ENCODE measurements at regions not wholly inside any gene's neighbourhood (a gene's known extent, or its start where the extent isn't known, plus 50 kb on each side); places are given as distances from the start of the nearest gene placed in this dataset.
A peak's percentile ranks its signal among the peaks of the same experiment; 100 is the strongest.
"Not testable (repeated sequence)": the region's sequence is repeated elsewhere in the genome, so short reads cannot be mapped to it uniquely, and the experiment has no call there.

DNA sequence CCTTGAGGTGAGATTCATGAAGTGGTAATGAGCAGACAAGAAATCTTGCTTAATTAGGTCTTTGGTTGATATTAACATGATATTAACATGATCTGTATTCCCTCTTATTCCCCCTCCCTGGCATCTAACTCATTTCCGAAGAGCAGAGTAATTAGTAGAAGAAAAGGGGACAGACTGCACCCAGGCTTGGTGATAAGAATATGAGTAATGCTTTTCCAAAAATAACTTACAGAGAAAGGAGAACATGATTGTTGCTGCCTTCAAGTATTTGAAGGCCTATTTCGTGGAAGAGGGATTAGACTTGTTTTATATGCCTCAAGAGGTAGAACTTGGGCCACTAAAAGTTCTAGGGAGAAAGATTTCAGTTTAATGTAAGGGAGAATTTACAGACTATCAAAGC lies 130.6 kb upstream of the ATP5MC3 start:
- DNase-seq = no peak

DNA sequence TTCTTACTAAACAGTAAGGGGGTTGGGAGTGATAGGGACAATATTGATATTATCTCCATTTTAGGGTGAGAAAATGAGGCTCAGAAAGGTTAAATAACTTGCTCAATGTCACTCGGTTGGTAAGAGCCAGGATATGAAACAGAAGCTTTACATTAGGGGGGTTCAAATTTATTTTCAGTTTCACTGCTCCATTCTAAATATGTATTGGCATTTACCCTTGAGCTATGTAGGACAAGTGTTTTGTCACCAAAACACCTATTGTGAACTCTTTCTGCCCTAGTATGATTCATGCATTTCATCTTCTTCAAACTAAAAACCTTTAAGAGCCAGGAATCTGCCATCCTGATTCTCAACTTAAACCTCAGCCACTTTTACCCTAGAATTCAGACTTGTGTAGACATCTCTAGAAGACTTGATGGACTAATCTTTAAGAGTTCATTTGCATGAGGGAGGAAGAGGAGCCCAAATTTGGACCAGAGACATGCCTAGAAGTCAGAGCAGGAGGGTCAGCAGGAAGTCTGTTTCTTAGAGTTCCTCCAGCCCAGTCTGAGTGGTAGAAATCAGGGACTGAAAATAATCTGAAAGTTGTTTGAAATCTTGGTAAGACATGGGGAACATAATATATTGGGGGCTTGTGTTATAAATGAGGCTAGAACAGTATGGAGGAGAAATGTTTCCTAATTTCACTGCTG lies 129.4 kb upstream of the ATP5MC3 start:
- no peak for DNase-seq

DNA sequence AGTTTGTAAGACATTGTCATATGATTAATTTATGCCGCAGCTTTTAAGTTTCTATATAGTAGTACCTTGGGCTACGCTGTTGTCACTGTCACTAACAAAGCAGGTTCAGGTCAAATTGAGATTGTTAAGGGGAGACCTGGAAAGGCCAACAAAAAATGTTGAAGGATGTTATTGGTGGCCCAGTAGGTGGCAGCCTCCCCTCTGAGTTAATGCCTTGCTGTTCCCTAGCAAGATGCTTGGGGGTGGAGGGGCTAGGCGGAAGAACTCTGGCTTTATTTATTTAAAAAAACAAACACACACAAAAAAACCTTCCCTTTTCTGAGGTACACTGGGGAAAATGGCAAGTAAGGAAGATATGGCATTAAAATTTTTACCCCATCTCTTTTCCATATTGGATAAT lies 128.3 kb upstream of the ATP5MC3 start:
- no peak for DNase-seq

DNA sequence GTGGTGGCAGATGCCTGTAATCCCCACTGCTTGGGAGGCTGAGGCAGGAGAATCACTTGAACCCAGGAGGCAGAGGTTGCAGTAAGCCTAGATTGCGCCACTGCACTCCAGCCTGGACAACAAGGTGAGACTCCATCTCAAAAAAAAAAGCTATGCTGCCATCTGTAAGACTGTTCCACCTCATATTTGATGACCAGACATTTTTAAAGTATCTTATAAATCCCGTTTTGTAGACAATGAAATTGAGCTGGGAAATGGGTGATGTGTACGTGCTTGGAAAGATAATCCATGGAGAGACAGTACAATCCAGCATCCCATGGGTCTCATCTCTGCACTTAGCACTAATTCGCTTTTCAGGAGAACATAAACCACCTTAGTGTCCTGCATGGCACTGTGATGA lies 126.5 kb upstream of the ATP5MC3 start:
- no peak for DNase-seq

DNA sequence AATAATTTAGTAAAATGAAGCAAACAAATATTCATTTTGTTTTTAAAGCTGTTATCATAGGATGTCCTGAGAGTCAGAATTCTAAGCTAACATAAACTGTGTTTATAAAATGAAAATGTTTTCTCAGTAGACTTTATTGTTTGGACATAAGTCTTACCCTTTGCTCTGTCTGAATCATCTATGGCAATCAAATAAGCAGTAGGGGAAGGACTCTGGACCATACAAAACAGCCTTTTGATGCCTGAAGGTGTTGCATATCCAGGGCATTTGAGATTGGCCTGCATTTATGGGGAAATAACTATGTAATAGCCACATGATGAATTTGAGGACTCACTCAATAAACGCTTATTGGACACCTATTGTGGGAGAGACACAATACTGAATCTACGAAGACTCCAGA lies 123.0 kb upstream of the ATP5MC3 start:
- DNase-seq = no peak

DNA sequence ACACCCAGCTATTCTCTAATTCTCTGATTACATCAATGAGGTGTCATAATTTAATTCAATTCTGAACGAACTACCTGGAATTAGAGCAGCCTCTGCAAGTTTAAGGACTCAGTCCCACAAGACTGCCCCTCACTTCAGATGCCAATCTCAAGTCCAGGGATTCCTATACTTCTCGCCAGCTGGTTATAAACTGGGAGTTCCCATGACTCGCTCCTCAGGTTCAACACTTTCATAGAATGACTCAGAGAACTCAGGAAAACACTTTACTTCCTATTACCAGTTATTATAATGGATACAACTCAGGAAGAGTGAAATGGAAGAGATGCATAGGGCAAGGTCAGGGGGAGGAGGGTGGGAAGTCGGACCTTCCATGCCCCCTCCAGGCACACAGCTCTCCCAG lies 112.3 kb upstream of the ATP5MC3 start:
- no peak for DNase-seq

DNA sequence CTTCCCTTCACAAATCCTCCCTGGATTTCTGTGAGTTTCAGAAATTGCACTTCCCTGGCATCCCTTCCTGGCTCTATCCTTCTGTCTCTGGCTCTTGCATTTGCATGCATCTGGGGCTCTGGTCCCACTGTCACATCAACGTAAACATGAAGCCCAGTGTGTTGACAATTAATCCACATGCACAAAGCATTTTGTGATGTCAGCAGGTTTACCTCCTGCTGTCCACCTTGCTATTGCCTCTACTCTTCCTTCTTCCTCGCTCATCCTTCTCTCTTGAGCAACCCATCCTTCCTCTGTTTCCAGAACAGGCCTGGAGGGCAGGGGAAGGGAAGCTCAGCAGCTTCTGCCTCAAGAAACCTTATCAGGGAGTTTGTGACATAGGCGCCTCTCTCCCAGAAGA lies 111.7 kb upstream of the ATP5MC3 start:
- no peak for DNase-seq

DNA sequence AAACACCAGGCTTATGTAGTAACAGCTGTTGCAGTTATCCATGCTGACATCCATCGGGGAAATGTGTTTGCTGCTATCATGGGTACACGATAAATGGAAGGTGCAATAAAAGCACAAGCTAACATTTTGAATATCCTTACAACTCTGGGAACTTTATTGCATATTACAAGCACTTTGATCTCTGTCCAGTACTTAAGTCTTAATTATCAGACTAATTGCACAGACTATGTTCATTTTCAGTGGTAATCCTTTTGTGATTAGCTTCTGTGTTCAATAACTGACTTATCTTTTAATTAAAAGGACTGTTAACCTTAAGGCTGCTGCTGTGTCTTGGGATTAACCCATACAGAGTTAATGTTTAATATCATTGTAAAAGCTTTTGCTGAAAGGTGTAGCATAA lies 101.4 kb upstream of the ATP5MC3 start:
- DNase-seq = no peak

DNA sequence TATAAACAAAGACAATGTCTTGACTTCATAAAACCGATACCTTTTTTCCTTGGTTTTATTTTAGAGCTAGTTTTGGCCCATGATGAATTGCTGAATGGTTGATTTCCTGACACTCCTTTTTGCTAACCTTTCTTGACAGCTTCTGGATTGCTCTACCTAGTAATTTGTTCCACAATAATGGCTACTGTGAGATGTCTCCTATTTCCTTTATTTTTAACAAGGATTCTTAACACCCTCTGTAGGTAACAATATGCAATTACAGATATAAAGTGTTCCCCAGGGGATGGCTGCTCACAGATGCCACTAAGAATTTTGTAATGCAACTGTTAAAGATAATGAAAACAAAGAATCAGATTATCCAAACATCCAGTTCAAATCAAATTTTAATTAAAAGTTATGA lies 100.8 kb upstream of the ATP5MC3 start:
- no peak for DNase-seq

DNA sequence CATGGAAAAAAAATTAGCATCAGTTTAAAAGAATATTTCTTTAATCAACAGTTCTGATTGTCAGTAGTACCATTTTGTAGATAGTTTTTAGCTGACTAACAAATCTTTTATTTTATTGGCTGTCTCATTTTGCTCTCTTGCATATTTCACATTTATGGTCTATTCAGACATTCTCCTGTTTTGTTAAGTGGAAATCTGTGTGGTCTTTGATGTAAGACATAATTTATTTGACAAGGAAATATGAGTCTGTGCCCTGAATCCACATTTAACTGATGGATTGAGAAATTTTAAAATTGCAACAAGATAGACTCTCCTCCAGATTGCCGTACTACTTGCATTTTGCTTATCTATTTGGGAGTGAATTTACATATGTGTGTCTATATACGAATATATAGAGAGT lies 96.3 kb upstream of the ATP5MC3 start:
- no peak for DNase-seq

DNA sequence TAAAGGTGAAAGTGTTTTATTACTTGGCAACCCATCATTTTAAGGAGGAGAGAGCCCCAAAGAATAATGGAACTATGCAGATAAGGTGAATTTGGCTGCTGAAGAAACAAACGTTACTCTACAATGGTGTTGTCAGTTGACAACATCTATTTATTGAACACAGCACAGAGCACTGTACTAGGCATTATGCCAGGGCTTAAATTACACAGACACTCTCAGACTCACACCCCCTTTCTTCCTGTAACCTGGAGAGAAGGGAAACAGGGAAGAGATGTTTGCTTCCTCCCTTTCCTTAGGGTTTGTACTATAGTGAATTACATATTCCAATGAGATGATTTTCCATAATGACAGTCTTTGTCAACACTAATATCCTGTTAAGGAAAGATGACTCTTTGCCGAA lies 94.0 kb upstream of the ATP5MC3 start:
- DNase-seq = no peak

DNA sequence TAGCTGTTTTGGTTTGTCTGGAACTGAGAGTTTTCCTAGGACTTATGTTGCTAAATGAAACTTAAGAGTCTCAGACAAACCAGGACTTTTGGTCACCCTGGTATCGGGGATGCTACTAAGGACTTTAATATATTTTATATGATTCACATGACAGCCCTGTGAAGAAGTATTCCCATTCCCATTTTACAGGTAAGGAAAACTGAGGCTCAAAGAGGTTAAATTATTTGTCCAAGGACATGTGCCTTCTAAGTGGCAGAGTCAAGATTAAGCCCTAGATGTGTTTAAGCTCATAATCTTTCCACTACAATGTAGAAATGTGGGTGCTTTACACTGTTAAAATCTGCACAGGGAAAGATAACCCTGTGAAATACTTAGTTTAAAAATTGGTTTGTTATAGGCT lies 77.7 kb upstream of the ATP5MC3 start:
- no peak for DNase-seq

DNA sequence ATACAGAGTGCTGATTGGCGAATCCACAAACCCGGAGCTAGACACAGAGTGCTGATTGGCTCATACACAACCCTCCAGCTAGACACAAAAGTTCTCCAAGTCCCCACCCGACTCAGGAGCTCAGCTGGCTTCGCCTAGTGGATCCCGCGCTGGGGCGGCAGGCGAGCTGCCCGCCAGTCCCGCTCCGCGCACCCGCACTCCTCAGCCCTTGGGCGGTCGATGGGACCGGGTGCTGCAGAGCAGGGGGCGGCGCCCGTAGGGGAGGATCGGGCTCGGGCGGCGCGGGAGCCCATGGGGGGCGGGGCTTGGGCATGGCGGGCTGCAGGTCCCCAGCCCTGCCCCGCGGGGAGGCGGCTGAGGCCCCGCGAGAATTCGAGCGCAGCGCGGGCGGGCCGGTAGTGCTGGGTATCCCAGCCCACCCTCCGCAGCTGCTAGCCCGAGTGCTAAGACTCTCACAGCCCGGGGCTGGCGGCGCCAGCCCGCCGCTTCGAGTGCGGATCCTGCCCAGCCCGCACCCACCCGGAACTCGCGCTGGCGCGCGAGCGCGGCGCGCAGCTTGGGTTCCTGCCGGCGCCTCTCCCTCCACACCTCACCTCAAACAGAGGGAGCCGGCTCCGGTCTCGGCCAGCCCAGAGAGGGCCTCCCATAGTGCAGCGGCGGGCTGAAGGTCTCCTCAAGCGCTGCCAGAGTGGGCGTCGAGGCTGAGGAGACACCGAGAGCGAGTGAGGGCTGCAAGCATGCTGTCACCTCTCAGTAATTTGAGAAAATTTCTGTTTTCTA lies 75.5 kb upstream of the ATP5MC3 start:
- DNase-seq = no peak

DNA sequence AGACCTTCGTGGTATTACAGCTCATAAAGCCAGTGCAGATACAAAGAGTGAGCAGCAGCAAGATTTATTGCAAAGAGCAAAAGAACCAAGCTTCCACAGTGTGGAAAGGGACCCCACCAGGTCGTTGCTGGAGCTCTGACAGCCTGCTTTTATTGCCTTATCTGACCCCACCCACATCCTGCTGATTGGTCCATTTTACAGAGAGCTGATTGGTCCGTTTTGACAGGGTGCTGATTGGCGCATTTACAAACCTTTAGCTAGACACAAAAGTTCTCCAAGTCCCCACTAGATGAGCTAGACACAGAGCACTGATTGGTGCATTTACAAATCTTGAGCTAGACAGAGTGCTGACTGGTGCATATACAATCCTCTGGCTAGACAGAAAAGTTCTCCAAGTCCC lies 74.9 kb upstream of the ATP5MC3 start:
- not testable (repeated sequence) for DNase-seq

DNA sequence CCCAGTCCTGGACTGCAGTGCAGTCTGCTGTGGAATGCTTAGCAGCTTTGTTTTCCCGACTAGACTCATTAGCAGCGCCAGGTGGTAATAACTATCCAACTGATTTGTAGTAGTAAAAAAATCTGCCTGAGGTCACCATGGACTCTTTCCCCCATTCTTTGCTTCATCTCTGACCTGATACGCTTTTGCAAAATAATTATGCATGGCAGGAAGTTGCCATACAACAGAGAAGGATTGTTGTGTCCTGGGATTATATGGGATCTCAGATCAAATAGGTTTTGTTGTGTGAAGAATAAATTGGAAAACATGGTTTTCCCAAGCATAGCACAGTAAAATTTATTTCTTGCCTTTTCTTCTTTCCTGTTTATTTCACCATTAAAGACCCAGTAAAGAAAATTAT lies 72.4 kb upstream of the ATP5MC3 start:
- DNase-seq = no peak

DNA sequence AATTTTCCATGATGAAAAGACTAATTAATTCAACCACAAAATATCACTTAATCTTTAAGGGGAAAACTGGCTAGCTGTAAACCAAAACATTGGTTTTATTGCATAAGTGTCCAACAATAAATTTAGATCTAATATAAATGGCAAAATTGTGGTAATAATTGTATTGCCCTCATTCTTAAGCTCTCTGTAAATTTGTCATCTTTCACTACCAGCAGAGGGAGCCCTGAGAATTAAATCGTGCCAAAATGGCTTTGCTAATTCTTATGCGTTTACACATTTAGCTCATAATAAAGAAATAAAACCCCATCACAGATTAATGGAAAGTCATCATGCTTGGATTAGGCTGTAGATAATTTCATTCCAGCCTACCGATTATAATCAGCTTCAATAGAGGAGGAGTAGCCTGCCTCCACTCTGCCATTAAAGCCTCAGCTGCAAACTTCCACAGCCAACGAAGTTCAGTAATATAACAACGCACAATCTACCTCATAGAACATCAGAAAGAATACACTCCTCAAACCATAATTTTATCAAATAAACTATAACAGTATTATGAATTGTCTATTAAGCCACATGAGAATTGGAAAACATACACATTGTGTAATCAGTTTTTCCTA lies 70.0 kb upstream of the ATP5MC3 start:
- peak; percentile 24 for DNase-seq

DNA sequence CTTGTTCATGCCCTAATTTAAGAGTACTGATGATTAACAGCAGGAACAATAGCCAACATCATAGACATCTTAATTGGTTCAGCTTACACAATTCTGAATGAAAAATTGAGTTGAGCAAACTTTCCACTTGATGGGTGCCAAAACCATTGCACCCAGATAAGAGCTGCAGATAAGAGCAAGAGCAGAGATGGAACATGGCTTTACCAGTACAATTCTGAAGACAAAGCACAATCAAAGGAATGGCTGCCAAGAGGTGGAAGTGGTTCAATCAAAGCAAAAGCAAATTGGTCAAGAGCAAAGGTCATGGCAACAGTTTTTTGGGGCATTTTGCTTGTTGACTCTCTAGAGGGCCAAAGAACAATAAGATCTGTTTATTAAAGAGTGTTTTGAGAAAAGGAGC lies 65.6 kb upstream of the ATP5MC3 start:
- no peak for DNase-seq

DNA sequence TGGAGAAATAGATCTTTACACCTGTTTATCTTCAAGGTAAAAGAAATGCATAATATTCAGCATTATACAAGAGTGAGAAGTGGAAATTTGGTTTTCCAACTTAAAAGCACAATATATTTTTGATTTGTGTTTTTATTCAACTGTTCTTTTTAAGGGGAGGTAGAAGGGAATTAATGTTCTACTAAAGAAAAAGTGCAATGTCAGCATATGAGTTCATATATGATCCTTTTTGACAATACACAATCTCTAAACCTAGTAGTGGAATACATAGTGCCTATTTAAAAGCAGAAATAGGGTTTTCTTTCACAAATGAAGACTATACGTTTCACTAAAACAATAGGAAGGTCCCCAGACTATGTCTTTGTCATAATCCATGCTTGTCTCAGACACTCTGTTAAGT lies 63.2 kb upstream of the ATP5MC3 start:
- DNase-seq = no peak

DNA sequence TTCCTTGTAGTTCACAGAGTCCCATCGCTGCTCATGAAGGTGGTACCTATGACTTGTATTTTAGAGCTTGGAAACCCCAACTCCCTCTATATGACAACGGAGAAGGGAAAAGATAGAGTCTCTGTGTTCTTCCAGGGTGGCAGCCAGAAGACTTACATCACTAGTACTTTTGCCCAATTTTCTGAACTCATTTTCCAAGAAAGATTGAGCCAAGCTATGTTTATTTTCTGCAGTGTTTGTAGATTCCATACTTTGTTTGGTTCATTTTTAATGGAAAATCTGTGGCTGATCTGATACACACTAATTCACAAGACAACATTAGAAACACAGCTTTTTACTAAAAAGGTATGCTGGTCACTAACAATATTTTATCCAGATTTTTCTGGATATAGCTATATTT lies 60.2 kb upstream of the ATP5MC3 start:
- DNase-seq = no peak

DNA sequence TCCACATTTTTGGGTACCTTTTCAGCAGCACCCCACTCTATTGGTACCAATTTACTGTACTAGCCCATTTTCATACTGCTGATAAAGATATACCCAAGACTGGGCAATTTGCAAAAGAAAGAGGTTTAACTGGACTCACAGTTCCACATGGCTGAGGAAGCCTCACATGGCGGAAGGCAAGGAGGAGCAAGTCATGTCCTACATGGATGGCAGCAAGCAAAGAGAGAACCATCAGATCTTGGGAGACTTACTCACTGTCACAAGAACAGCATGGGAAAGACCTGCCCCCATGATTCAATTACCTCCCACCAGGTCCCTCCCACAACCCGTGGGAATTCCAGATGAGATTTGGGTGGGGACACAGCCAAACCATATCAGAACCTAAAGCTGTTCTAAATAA lies 58.5 kb upstream of the ATP5MC3 start:
- DNase-seq = not testable (repeated sequence)

DNA sequence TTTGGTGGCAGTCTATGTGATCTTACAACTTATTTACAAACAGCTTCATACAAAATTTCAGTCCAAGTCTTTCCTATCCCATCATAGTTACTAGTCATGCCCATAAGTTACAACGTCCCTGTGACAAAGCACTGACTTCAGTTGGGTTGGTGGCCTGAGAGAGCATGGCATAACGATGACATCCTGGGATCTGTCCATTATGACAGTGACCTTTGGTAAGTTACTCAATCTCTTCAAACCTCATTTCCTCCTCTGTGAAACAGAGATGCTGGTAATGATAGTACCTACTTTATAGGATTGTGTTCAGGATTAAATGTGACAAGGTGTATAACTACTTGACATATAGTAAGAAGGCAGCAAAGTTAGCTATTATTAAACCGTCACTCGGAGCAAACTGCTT lies 55.4 kb upstream of the ATP5MC3 start:
- DNase-seq = no peak

DNA sequence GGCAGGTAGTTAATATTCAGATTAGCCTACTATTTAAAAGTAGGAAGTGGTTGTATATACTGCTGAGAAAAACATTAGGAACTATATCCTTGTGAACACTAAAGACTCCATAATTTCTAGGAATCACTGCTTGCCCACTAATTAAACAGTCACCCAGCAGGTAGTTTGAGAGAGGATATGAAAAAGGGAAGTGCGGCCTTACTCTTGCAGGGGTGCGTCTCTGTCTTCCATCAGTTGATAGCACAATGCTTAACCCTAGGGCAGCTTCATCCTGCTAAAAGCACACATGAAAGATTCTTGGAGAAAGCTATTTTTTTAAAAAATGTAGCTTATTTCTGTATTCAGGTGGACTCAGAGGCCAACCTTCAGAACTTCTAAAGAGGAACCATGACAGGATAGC lies 53.1 kb upstream of the ATP5MC3 start:
- DNase-seq = no peak

DNA sequence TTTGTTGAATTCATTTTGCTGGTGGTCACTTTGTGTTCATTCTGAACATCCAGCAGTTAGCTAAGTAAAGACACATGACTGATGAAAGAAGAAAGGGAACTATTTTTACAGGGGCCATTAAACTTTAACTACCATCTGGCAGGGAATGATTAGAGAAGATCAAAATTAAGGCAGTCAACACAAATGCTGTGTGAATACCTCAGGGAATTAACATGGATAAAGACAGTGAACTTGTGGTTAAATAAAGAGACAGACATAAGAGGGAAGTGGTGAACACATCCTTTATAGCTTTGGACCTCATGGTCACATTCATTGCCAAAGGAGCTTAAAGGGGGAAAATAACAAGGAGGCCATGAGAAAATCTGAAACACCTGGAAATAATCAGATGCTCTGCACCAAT lies 52.6 kb upstream of the ATP5MC3 start:
- DNase-seq = no peak

DNA sequence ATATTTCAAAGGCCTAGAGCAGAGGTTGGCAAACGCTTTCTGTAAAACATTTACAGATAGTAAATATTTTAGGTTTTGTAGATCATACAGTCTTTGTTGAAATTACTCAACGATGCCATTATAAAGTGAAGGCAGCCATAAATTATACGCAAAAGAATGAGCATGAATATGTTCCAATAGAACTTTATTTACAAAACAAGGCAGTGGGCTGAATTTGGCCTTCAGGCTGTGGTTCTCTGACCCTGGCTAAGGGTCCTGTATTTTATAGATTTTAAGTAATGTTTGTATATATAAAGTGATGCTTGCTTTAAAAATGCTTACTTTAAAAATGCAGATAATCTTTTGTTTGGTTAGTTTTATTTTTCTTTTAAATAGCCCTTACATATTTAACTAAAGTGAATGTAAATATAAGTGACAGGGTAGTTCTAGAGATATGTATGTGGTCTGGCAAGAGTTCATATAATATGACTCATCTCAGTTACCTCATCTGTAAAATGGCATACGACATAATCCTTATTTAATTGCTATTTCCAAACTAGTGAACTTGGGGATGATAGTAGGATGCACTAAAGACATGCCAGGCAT lies 51.7 kb upstream of the ATP5MC3 start:
- DNase-seq = no peak

All from NCI-H446 treated with DMSO at 0.1 percent for 48 hours (cell line).